ENCODE measurements at regions not wholly inside any gene's neighbourhood (a gene's known extent, or its start where the extent isn't known, plus 50 kb on each side); places are given as distances from the start of the nearest gene placed in this dataset.

DNA sequence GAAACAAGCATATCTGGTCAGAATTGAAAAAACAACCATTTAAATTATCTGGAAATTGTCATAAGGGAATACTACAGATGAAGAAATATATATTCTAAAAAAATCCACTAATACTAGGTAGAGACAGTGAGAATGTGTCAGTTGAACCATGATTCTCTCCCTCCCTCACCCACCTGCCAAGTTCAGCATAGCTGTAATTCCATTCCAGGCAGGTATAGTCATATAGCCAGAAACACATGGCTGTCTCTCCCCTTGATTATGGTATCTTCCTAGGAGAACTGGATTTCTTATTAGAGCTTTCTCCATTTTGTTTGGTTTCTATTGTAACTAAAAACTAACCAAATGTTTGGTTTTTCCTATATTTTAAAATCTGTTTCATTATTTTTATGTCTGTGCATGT lies 509.2 kb downstream of the CDH10 start:
- no peaks in the 10 kb centered on the region for H3K79me2 ChIP-seq (replicated peaks; ENCODE audit: insufficient read depth, low read length)
- no peaks in the 10 kb centered on the region for H3K9me2 ChIP-seq (ENCODE audit: insufficient read depth, low read length)
- no peaks in the 10 kb centered on the region for H3F3A ChIP-seq (ENCODE audit: insufficient read depth, low read length, poor library complexity, severe bottlenecking)
- no peak overlapping the region for H3K9ac ChIP-seq (ENCODE audit: low read length)
- no peak overlapping the region for H3K4me3 ChIP-seq (ENCODE audit: low read length)
- no peaks in the 10 kb centered on the region for H4K20me1 ChIP-seq (ENCODE audit: insufficient read depth)
- no peak overlapping the region for H3K4me2 ChIP-seq (ENCODE audit: low read length)
- TF ChIP-seq EP300 (conservative IDR thresholded peaks at IDR 0.05; ENCODE audit: poor library complexity, severe bottlenecking), result no peak
- H3K27ac ChIP-seq (ENCODE audit: low read length), result no peak overlapping the region
- no peaks in the 10 kb centered on the region for H3K36me3 ChIP-seq (ENCODE audit: insufficient read depth, low read length)
- no peak overlapping the region for H2AFZ ChIP-seq (ENCODE audit: low read depth, low read length)
- no peaks in the 10 kb centered on the region for H3K9me3 ChIP-seq (ENCODE audit: low read length)
- no peaks in the 10 kb centered on the region for H3K27me3 ChIP-seq (ENCODE audit: insufficient read depth, low read depth, low read length)

DNA sequence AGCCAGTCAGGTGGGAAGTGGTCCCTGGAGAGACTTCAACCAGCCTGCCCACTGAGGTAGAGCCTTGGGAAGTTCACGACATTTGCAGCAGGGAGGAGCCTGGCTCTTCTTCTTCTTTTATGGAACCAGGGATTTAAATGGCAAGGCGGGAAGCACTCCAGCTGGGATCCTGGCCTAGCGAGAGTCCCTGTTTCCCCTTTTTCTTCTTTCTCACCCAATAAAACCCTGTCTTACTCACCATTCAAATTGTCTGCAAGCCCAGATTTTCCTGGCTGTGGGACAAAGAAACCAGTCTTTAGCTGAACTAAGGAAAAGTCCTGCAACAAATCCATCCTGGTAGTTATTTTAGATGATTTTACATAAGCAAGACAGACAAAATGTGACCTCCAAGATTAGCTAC lies 503.7 kb downstream of the CDH10 start:
- H3K9ac ChIP-seq (ENCODE audit: low read length), result no peak overlapping the region
- no peak overlapping the region for H3K4me2 ChIP-seq (ENCODE audit: low read length)
- no peak overlapping the region for H2AFZ ChIP-seq (ENCODE audit: low read depth, low read length)
- H3K79me2 ChIP-seq (replicated peaks; ENCODE audit: insufficient read depth, low read length), result no peaks in the 10 kb centered on the region
- H4K20me1 ChIP-seq (ENCODE audit: insufficient read depth), result no peaks in the 10 kb centered on the region
- no peaks in the 10 kb centered on the region for H3F3A ChIP-seq (ENCODE audit: insufficient read depth, low read length, poor library complexity, severe bottlenecking)
- no peaks in the 10 kb centered on the region for H3K9me2 ChIP-seq (ENCODE audit: insufficient read depth, low read length)
- H3K4me3 ChIP-seq (ENCODE audit: low read length), result no peak overlapping the region
- TF ChIP-seq RAD21 (conservative IDR thresholded peaks at IDR 0.05), result no peak
- no peak for TF ChIP-seq EP300 (conservative IDR thresholded peaks at IDR 0.05; ENCODE audit: poor library complexity, severe bottlenecking)
- TF ChIP-seq REST (IDR thresholded peaks at IDR 0.05; ENCODE audit: borderline replicate concordance), result no peak
- no peak for TF ChIP-seq SMC3 (conservative IDR thresholded peaks at IDR 0.05; ENCODE audit: poor library complexity)
- no peak for TF ChIP-seq TAF1 (IDR thresholded peaks at IDR 0.05; ENCODE audit: low read depth)
- TF ChIP-seq MXI1 (conservative IDR thresholded peaks at IDR 0.05; ENCODE audit: poor library complexity, severe bottlenecking), result no peak
- no peak for TF ChIP-seq POLR2AphosphoS5 (IDR thresholded peaks at IDR 0.05)
- TF ChIP-seq CTCF (IDR thresholded peaks at IDR 0.05; ENCODE audit: poor library complexity, severe bottlenecking), result no peak
- TF ChIP-seq EZH2 (IDR thresholded peaks at IDR 0.05; ENCODE audit: borderline replicate concordance, insufficient read depth, low read length, poor library complexity, severe bottlenecking), result no peak
- no peaks in the 10 kb centered on the region for H3K36me3 ChIP-seq (ENCODE audit: insufficient read depth, low read length)
- no peaks in the 10 kb centered on the region for H3K9me3 ChIP-seq (ENCODE audit: low read length)
- no peak overlapping the region for H3K27ac ChIP-seq (ENCODE audit: low read length)
- H3K27me3 ChIP-seq (ENCODE audit: insufficient read depth, low read depth, low read length), result no peaks in the 10 kb centered on the region

DNA sequence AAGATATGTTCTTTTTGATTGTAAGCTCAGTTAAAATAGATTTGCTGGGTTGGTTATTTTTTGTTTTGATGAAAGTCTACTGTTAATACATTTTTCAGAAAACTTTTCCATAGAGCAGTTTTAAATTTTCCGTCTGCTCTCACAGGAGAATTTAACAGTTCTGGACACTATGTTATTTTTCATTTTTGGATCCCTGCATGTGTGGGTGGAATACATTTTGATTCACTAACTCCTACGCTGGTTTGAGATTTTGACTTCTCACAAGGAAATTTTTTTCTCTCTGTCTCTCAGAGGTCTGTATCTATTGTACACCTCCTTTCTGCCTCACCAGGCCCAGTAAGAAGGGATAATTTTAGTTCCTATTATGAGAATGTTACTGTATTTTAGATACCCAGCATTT lies 502.4 kb downstream of the CDH10 start:
- H2AFZ ChIP-seq (ENCODE audit: low read depth, low read length), result no peak overlapping the region
- no peak overlapping the region for H3K27ac ChIP-seq (ENCODE audit: low read length)
- H4K20me1 ChIP-seq (ENCODE audit: insufficient read depth), result no peaks in the 10 kb centered on the region
- H3K4me2 ChIP-seq (ENCODE audit: low read length), result no peak overlapping the region
- no peaks in the 10 kb centered on the region for H3K79me2 ChIP-seq (replicated peaks; ENCODE audit: insufficient read depth, low read length)
- H3K27me3 ChIP-seq (ENCODE audit: insufficient read depth, low read depth, low read length), result no peaks in the 10 kb centered on the region
- no peaks in the 10 kb centered on the region for H3F3A ChIP-seq (ENCODE audit: insufficient read depth, low read length, poor library complexity, severe bottlenecking)
- no peak overlapping the region for H3K9ac ChIP-seq (ENCODE audit: low read length)
- H3K9me2 ChIP-seq (ENCODE audit: insufficient read depth, low read length), result no peaks in the 10 kb centered on the region
- no peak for TF ChIP-seq POLR2AphosphoS5 (IDR thresholded peaks at IDR 0.05)
- no peak for TF ChIP-seq EP300 (conservative IDR thresholded peaks at IDR 0.05; ENCODE audit: poor library complexity, severe bottlenecking)
- TF ChIP-seq CTCF (IDR thresholded peaks at IDR 0.05; ENCODE audit: poor library complexity, severe bottlenecking), result no peak
- no peak for TF ChIP-seq TAF1 (IDR thresholded peaks at IDR 0.05; ENCODE audit: low read depth)
- no peak for TF ChIP-seq REST (IDR thresholded peaks at IDR 0.05; ENCODE audit: borderline replicate concordance)
- TF ChIP-seq RAD21 (conservative IDR thresholded peaks at IDR 0.05), result no peak
- TF ChIP-seq EZH2 (IDR thresholded peaks at IDR 0.05; ENCODE audit: borderline replicate concordance, insufficient read depth, low read length, poor library complexity, severe bottlenecking), result no peak
- TF ChIP-seq SMC3 (conservative IDR thresholded peaks at IDR 0.05; ENCODE audit: poor library complexity), result no peak
- TF ChIP-seq MXI1 (conservative IDR thresholded peaks at IDR 0.05; ENCODE audit: poor library complexity, severe bottlenecking), result no peak
- H3K4me3 ChIP-seq (ENCODE audit: low read length), result no peak overlapping the region
- no peaks in the 10 kb centered on the region for H3K36me3 ChIP-seq (ENCODE audit: insufficient read depth, low read length)
- no peaks in the 10 kb centered on the region for H3K9me3 ChIP-seq (ENCODE audit: low read length)
